ENCODE measurements at regions not wholly inside any gene's neighbourhood (a gene's known extent, or its start where the extent isn't known, plus 50 kb on each side); places are given as distances from the start of the nearest gene placed in this dataset.

DNA sequence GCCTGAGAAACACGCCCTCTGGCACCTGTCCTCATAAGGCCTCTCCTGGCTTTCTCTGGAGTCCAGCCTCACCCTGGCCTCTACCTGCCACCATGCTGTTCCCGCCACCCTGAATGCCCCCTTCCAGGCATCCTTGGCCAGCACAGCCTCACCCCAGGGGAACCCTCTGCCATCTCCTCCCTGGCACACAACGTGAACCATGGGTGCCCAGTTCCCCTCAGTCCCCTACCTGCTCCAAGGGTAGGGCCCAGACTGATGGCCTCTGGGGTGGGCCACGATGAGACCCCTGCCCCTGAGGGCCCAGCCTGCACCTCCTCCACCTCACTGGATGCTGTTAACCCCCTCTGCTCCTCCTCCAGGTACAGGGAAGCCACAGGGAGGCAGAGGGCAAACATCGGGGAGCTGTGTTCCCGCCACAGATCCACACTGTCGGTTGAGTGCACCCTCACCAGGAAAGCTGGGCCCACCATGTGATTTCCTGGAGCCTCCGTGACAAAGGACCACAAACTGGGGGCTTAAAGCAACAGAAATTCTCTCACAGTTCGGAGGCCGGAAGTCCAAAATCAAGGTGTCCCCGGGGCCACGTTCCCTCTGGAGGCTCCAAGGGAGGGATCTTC, 169.6 kb downstream of the BRD1 start:
- DNase-seq = no peak

DNA sequence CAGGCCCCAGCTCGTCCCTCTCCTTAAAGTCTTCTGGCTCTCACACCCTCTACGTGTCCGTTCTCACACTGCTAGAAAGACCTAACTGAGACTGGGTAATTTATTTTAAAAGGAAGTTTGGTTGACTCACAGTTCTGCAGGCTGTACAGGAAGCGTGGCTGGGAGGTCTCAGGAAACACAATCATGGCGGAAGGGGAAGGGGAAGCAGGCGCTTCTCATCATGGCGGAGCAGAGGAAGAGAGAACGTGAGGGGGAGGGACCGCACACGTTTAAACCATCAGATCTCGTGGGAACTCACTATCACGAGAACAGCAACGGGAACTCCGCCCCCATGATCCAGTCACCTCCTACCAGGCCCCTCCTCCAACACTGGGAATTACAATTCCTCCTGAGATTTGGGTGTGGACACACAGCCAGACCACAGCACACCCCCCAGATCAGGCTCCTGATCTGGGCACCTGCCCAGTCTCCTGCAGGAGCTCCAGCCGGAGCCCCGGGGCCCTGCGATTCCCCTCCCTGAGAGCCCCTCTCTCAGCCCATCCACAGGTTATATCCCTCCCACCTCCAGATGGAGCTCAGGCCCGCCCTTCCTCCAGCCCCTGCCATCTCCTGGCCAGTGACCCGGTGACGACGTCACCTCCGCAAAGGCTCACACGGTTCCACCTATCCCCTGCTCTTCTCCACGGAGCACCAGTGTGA, 170.2 kb downstream of the BRD1 start:
- peak; percentile 85 for DNase-seq

- DNase-seq = peak; percentile 64
Measured at GRCh38 chr22:49656883-49657274, 170.8 kb downstream of the BRD1 start.

DNA sequence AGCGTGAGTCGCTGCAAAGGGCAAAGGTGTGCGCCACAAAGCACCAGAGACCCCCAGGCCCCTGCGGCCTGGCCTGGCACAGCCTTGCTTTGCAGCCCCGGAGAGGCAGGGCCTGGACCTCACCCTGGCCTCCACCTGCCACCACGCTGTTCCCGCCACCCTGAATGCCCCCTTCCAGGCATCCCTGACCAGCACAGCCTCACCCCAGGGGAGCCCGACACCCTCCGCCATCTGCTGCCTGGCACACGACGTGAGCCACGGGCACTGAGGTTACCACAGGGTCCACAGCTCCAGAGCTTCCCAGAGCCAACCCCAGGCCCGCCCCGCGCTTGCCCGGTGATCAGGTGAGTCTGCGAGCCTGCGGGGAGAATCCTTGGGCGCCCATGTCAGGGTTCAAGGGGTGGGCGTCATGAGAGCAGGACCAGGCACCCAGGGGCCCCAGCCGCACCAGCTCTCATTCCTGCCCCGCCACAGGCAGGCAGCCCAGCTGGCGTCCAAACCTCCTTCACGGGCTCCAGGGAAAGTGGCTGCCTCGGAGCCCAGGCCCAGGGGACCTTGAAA, 171.3 kb downstream of the BRD1 start:
- DNase-seq = no peak

GRCh38 chr22:49655168-49655812, 172.4 kb downstream of the BRD1 start:
- DNase-seq = no peak

- DNase-seq = no peak
Measured at GRCh38 chr22:49650336-49651241, 177.1 kb downstream of the BRD1 start.

DNA sequence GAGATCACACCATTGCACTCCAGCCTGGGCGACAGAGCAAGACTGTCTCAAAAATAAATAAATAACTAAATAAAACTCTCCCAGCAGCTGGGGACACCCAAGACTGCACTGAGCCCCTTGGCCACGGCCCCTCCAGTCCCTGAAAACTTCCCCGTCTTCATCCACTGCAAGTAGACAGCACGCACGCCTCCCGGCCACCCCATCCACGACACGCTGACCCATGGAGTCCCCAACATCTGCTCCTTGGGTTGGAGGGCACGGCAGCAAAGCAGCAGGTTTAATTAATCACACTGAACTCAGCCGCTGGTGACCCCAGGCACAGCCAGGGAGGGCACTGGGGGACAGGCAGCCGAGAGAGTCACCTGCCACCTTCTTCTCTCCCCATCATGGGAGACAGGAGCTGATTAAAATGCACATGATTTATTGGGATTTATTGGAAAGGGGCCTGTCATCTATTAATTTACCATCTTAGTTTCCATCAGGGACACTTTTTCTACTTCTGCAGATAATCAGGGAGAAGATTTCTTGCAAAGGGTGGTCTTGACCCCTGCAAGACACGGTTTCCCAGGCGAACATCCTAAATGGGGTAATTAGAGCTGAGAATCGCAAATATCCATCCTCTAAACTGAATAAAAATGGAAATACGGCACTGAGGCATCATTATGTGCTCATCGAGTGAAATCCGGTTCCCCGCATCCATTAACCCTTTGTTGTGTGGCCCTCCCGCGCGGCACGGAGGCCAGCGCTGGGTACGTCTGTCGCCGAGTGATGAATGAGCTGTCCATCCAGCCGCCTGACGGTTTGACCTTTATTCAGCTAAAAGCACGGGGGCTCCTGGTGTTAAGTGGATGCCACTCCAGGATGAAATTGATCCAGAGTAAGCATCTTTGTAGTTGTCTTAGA, 178.3 kb downstream of the BRD1 start:
- no peak for DNase-seq

DNA sequence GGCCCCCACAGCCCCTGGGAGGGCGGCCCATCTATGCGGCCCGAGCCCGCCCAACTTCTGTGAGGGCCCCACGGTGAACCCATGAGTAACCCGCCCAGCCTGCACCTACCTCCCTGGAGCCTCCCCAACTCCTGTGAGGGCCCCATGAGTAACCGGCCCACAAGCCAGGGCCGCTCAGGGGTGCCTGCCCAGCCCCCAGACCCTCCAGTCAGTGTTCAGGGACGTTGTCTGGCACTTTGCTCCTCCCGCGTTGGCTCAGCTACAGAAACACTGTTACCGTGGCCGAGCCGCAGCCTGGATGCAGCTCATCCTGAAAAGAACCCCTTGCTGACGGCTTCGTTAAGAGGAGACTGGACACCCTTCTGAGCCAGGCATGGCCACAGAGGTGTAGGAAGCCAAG, 179.6 kb downstream of the BRD1 start:
- DNase-seq = no peak

DNA sequence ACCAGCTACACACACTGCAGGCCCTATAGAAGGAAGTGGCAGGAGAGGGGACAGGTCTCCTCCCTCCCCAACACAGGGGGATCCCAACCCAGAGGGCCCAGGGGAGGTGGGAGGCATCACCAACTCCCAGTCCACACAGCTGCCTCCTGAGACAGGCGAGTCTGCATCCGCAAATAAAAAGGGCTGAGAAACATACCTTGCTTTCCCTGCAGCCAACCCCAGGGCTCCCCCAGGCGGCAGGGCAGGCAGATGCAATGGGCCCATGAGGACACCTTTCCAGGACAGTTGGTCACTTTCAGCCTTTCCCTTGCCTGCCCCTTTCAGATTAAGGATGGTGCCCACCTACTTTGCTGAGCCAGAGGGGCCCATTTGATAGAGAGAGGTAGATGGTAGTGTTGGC, 180.0 kb downstream of the BRD1 start:
- no peak for DNase-seq

DNA sequence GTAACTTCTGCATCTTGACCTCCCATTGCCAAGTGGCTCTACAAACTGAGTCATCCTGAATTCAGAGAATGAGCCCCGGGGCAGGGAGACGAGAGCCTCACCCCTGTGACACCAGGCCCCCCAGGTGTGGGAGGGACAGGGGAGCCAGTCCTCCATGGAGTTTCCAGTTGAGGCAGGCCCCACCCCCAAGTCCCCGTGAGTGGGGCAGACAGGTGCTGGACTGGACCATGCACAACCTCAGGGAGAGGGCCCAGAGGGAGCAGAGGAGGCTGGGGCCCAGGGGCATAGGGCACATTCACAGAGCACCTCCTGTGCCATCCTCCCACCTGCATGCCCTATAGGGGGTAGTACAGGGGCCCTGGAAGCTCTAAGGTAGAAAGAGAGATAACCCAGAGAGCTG, 180.8 kb downstream of the BRD1 start:
- no peak for DNase-seq

GRCh38 chr22:49645791-49646550, 181.7 kb downstream of the BRD1 start:
- DNase-seq = no peak

- no peak for DNase-seq
Measured at GRCh38 chr22:49645257-49645656, 182.4 kb downstream of the BRD1 start.

DNA sequence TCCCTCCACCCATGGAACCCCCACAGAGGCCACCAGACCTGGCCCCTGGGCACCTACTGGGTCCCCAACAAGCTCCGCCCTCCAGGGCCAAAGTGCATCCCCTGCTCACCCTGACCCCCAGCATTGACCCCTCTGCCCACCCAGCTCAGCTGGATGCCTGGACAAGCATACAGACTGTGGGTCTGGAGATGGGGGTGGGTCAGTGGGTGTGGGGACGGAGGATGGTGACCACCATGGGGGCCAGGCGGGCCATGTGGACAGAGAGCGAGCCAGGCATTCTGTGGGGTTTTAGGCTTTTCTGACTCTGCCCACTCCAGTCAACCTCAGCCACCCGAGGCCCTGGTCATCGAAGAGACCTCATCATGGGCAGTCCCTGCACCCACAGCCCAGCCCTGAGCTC, 183.7 kb downstream of the BRD1 start:
- DNase-seq = no peak

DNA sequence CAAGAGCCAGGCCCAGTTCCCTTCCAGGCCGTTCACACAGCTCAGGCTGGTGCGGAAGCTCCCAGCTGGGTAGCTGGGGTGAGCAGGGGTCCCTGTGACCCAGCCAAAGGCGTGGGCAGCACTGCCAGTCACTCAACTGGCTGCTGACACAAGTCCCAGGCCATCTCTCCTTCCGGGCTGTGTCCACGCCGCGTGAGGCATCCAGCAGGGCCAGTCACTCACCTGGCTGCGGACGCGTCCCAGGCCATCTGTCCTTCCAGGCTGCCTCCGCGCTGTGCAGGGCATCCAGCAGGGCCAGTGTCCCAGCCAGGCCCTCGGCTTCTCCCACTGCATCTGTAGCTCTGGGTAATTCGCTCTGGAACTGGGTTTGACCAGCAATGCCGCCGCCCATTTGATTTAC, 184.2 kb downstream of the BRD1 start:
- DNase-seq = no peak

DNA sequence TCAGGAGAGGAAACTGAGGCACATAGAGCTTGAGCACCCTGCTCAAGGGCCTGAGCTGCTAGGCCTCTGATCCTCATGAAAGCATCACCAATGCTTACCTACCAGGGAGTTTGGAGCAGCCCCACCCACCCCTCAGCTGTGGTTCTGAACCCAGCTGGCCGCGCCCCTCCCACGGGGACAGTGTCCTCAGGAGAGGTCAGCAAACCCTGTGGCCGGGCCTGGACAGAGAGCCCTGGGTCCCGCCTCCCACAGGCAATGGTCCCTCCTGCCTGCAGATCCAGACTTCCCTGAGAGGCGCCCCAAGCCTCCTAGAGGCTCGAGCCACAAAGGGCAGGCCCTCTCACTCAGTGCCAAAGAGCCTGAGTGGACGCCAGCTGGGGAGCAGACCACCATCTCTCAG, 184.9 kb downstream of the BRD1 start:
- no peak for DNase-seq

GRCh38 chr22:49642331-49642730, 185.3 kb downstream of the BRD1 start:
- DNase-seq = no peak

DNA sequence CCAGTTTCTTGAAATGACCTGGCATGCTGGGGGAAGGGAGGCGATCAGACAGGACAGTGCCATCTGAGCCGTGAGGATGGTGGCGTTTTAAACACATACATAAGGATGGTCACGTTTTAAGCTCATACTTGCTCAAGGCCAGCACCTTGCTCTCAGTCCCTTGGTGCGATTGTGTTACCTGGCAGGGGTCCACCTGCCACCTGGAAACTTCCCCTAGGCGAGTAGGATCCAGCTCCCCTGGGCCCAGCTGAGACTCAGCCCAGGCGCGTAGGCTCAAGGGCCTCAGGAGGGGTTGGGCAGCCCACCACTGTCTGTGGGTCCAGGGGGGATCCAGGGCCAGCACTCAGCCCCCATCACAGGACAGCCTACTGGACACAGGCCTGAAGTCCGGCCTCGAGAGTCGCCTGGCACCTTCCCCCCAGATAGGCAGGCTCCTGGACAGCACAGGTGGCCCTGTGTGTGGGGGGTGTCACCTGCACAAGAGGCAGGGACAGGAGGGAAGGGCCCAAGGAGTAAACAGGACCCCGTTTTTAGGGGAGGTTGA, 185.8 kb downstream of the BRD1 start:
- DNase-seq = no peak

DNA sequence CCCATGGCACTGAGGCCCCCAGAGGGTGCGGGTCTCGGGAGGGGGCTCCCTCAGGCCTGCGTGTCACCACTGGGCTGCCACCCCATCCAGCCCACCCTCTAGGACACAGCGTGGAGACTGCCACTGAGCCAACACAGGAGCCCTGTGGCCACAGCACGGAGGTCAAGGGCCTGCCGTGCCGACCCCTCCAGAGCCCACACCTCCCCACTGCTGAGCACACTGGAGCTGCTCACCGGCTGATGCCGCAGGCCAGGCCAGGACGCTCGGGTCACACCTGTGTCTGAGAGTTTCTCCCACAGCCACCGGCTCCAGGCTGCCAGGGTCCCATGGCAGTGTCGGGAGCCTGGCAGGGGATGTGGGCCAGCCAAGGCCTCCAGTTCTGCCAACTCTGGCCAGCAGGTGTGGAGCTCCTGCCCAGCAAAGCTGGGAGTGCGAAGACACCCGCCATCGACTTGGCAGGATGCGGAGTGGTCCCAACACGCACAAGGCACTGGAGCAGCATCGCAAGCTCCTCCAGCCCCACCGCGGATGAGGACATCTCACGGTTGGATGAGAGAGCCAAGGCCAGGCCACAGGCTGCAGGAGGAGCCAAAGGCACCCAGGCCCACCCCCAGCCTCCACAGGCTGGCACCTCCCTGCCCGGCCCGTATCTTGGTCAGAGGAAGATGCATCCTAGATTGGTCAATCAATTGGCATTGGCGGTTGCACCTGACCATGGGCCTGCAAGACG, 187.1 kb downstream of the BRD1 start:
- no peak for DNase-seq

- no peak for DNase-seq
Measured at GRCh38 chr22:49639956-49640355, 187.7 kb downstream of the BRD1 start.

DNA sequence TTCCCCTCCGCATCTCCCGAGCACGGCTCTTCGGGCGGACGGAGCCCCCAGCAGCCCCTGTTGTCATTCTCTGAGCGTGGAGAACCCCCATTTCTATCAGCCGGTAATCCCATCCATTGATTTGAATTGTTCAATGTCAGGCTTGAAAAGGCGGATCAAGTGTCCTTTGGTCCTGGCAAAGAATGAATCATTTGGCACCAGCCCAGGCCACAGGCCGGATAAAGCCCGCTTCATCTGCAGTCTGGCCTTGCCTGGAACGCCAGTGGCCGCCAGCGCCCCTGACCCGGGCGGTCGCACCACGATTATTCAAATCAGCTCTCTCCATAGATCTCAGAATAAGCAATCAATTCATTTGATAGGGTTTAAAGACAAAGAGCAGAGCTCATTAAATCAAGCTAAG, 188.9 kb downstream of the BRD1 start:
- DNase-seq = no peak

All from activated CD4-positive, alpha-beta T cell treated with anti-CD3 and anti-CD28 coated beads, Interleukin-2, amount 50 U/mL, for 16 hours (primary cell).